Left kidney (tissue), 1 donor: ENCODE measurements at regions not wholly inside any gene's neighbourhood (a gene's known extent, or its start where the extent isn't known, plus 50 kb on each side); places are given as distances from the start of the nearest gene placed in this dataset.
"Not testable (repeated sequence)": the region's sequence is repeated elsewhere in the genome, so short reads cannot be mapped to it uniquely, and the experiment has no call there.

Source experiments
- DNase-seq: peaks from one replicate; pipeline ENCODE4 v3.0.0-alpha.2; 2013

- no peak for DNase-seq
Observed at GRCh38 chr12:88945051-88945732, 364.9 kb upstream of the KITLG start.

- DNase-seq, result no peak
Observed at GRCh38 chr12:88944397-88944796, 364.1 kb upstream of the KITLG start.

GRCh38 chr12:88940854-88941253 is 360.6 kb upstream of the KITLG start:
- DNase-seq, result no peak

- no peak for DNase-seq
Observed at GRCh38 chr12:88935856-88936255, 355.6 kb upstream of the KITLG start.

GRCh38 chr12:88934163-88934747 is 354.0 kb upstream of the KITLG start:
- DNase-seq, result no peak

- no peak for DNase-seq
Observed at GRCh38 chr12:88932457-88932856, 352.2 kb upstream of the KITLG start.

- peak; percentile 50 for DNase-seq
Observed at GRCh38 chr12:88931598-88931997, 351.3 kb upstream of the KITLG start.

GRCh38 chr12:88925454-88925853 is 345.2 kb upstream of the KITLG start:
- no peak for DNase-seq

GRCh38 chr12:88924162-88924561 is 343.9 kb upstream of the KITLG start:
- DNase-seq, result no peak

GRCh38 chr12:88923631-88924030 is 343.4 kb upstream of the KITLG start:
- DNase-seq, result no peak

GRCh38 chr12:88922816-88923215 is 342.5 kb upstream of the KITLG start:
- DNase-seq, result no peak

GRCh38 chr12:88921890-88922532 is 341.7 kb upstream of the KITLG start:
- DNase-seq, result no peak

GRCh38 chr12:88921434-88921833 is 341.2 kb upstream of the KITLG start:
- DNase-seq, result no peak

GRCh38 chr12:88918161-88918560 is 337.9 kb upstream of the KITLG start:
- DNase-seq, result no peak

GRCh38 chr12:88914967-88915366 is 334.7 kb upstream of the KITLG start:
- DNase-seq, result no peak

- DNase-seq, result no peak
Observed at GRCh38 chr12:88909510-88909909, 329.2 kb upstream of the KITLG start.

- DNase-seq, result no peak
Observed at GRCh38 chr12:88908345-88908744, 328.1 kb upstream of the KITLG start.

- DNase-seq, result no peak
Observed at GRCh38 chr12:88904705-88905104, 324.4 kb upstream of the KITLG start.

- no peak for DNase-seq
Observed at GRCh38 chr12:88903333-88903732, 323.1 kb upstream of the KITLG start.

GRCh38 chr12:88897723-88898122 is 317.5 kb upstream of the KITLG start:
- DNase-seq, result peak; percentile 19

GRCh38 chr12:88896958-88897357 is 316.7 kb upstream of the KITLG start:
- DNase-seq, result no peak

- DNase-seq, result no peak
Observed at GRCh38 chr12:88895634-88896033, 315.4 kb upstream of the KITLG start.

GRCh38 chr12:88893801-88894200 is 313.5 kb upstream of the KITLG start:
- DNase-seq, result no peak

GRCh38 chr12:88891434-88891833 is 311.2 kb upstream of the KITLG start:
- not testable (repeated sequence) for DNase-seq
